Neural crest cell (in vitro differentiated cells): ENCODE measurements at regions not wholly inside any gene's neighbourhood (a gene's known extent, or its start where the extent isn't known, plus 50 kb on each side); places are given as distances from the start of the nearest gene placed in this dataset.
A peak's percentile ranks its signal among the peaks of the same experiment; 100 is the strongest.

ENCODE experiments used
- DNase-seq: peaks from one replicate; pipeline ENCODE4 v3.0.0; 2021; ENCODE audit warnings: low read depth, mixed read lengths, low spot score
- H3K27ac Mint-ChIP-seq: one replicate; pipeline ENCODE4 v1.8.0; 2021; ENCODE audit warnings: mild to moderate bottlenecking, mixed read lengths; ENCODE audit not compliant: unreplicated experiment
- H3K27me3 Mint-ChIP-seq: 2 replicates; pipeline ENCODE4 v1.8.0; 2021; ENCODE audit warnings: low read depth, mild to moderate bottlenecking, mixed read lengths
- H3K36me3 Mint-ChIP-seq: 2 replicates; pipeline ENCODE4 v1.8.0; 2021; ENCODE audit warnings: low read depth, mild to moderate bottlenecking, mixed read lengths
- H3K4me1 Mint-ChIP-seq: 2 replicates; pipeline ENCODE4 v1.8.0; 2021; ENCODE audit warnings: mixed read lengths
- H3K4me3 Mint-ChIP-seq: one replicate; pipeline ENCODE4 v1.8.0; 2021; ENCODE audit warnings: mild to moderate bottlenecking, mixed read lengths
- H3K9me3 Mint-ChIP-seq: 2 replicates; pipeline ENCODE4 v1.8.0; 2021; ENCODE audit warnings: mixed read lengths
- TF ChIP-seq, protein P1 (sequence below): fragments of 200-600 bp; sonication (generic); conservative IDR thresholded peaks from 2 replicates; pipeline ENCODE4 v1.5.0; 2021; ENCODE audit warnings: antibody characterized with exemption, mild to moderate bottlenecking

DNA sequence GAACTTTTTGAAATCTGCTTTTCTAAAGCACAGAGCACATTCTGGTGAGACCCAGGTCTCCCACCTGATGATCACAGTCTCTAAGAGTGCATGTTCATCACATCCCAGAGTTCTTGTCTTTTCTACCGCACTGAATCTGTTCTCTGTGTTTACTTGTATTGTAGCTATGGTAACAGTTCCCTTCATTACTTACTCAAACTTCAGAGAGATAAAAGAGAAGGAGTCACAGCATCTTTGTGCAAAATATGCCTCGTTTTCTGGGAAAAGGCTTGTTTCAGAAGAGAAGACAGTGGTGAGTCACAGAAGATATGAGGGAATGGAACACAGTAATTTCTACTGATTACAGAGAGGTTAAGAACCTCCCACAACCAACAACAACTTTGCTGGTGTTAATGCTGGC is 580.6 kb downstream of the PLA2G4A start:
- DNase-seq, result no peak
- TF ChIP-seq, protein P1, sequence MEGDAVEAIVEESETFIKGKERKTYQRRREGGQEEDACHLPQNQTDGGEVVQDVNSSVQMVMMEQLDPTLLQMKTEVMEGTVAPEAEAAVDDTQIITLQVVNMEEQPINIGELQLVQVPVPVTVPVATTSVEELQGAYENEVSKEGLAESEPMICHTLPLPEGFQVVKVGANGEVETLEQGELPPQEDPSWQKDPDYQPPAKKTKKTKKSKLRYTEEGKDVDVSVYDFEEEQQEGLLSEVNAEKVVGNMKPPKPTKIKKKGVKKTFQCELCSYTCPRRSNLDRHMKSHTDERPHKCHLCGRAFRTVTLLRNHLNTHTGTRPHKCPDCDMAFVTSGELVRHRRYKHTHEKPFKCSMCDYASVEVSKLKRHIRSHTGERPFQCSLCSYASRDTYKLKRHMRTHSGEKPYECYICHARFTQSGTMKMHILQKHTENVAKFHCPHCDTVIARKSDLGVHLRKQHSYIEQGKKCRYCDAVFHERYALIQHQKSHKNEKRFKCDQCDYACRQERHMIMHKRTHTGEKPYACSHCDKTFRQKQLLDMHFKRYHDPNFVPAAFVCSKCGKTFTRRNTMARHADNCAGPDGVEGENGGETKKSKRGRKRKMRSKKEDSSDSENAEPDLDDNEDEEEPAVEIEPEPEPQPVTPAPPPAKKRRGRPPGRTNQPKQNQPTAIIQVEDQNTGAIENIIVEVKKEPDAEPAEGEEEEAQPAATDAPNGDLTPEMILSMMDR, result no peak
- H3K27ac Mint-ChIP-seq, result peak overlapping the region; percentile 70
- peaks cover 6% of the 10 kb centered on the region for H3K4me1 Mint-ChIP-seq
- no peaks in the 10 kb centered on the region for H3K36me3 Mint-ChIP-seq
- peaks cover 4% of the 10 kb centered on the region for H3K9me3 Mint-ChIP-seq
- no peaks in the 10 kb centered on the region for H3K27me3 Mint-ChIP-seq
- no peak overlapping the region for H3K4me3 Mint-ChIP-seq

GRCh38 chr1:187411118-187411517 is 582.4 kb downstream of the PLA2G4A start:
- no peak for DNase-seq
- Mint-ChIP-seq H3K27ac (no peak overlapping the region), H3K27me3 (no peaks in the 10 kb centered on the region), H3K4me1 (peaks cover 6% of the 10 kb centered on the region), H3K4me3 (no peak overlapping the region), H3K9me3 (peaks cover 4% of the 10 kb centered on the region), H3K36me3 (no peaks in the 10 kb centered on the region)
- TF ChIP-seq, protein P1, result no peak

- Mint-ChIP-seq H3K36me3 (no peaks in the 10 kb centered on the region), H3K27ac (no peak overlapping the region), H3K4me1 (peaks cover 6% of the 10 kb centered on the region), H3K27me3 (no peaks in the 10 kb centered on the region), H3K9me3 (no peaks in the 10 kb centered on the region), H3K4me3 (no peak overlapping the region)
- TF ChIP-seq, protein P1, result peak; percentile 59
- no peak for DNase-seq
Measured at GRCh38 chr1:187413405-187414169, 584.8 kb downstream of the PLA2G4A start.

- Mint-ChIP-seq H3K4me1 (no peaks in the 10 kb centered on the region), H3K4me3 (no peak overlapping the region), H3K36me3 (no peaks in the 10 kb centered on the region), H3K27me3 (no peaks in the 10 kb centered on the region), H3K27ac (no peak overlapping the region), H3K9me3 (no peaks in the 10 kb centered on the region)
- no peak for DNase-seq
- TF ChIP-seq, protein P1, result no peak
Measured at GRCh38 chr1:187415065-187415464, 586.3 kb downstream of the PLA2G4A start.

- no peaks in the 10 kb centered on the region for H3K27me3 Mint-ChIP-seq
- TF ChIP-seq, protein P1, result no peak
- H3K4me1 Mint-ChIP-seq, result no peaks in the 10 kb centered on the region
- no peak overlapping the region for H3K27ac Mint-ChIP-seq
- H3K4me3 Mint-ChIP-seq, result no peak overlapping the region
- no peaks in the 10 kb centered on the region for H3K36me3 Mint-ChIP-seq
- no peak for DNase-seq
- H3K9me3 Mint-ChIP-seq, result no peaks in the 10 kb centered on the region
Measured at GRCh38 chr1:187417520-187417919, 588.8 kb downstream of the PLA2G4A start.
